Adrenal gland (tissue), 9 donors: ENCODE measurements at regions not wholly inside any gene's neighbourhood (a gene's known extent, or its start where the extent isn't known, plus 50 kb on each side); places are given as distances from the start of the nearest gene placed in this dataset.

ENCODE experiments used
- DNase-seq, 7 donors: peaks; one replicate each; pipeline ENCODE4 v3.0.0-alpha.2; 2019 to 2020
- H3K27ac ChIP-seq, 5 donors: fragments of 200-600 bp; sonication (generic) in 4 of 5; 1 replicate in 3 of 5; 2 replicates in 2 of 5; pipeline versions ENCODE4 v1.5.1 to v1.8.0; 2016 to 2020; ENCODE audit warnings: mild to moderate bottlenecking in 1 of 5
- H3K27me3 ChIP-seq: fragments of 200-600 bp; 2 replicates; pipeline ENCODE4 v1.8.0; 2021
- H3K36me3 ChIP-seq, 2 donors: fragments of 200-600 bp; replicated peaks in 1 of 2; 1 replicate in 1 of 2; 2 replicates in 1 of 2; pipeline versions ENCODE4 v1.5.1 to v1.8.0; 2018 to 2022
- H3K4me1 ChIP-seq, 2 donors: fragments of 200-600 bp; replicated peaks in 1 of 2; 1 replicate in 1 of 2; 2 replicates in 1 of 2; pipeline versions ENCODE4 v1.5.1 to v1.8.0; 2018 to 2021
- H3K4me3 ChIP-seq, 4 donors: fragments of 200-600 bp; sonication (generic) in 3 of 4; one replicate each; pipeline ENCODE4 v1.5.1; 2016 to 2018
- H3K9me3 ChIP-seq, 3 donors: fragments of 200-600 bp; sonication (generic) in 1 of 3; replicated peaks in 1 of 3; 1 replicate in 2 of 3; 2 replicates in 1 of 3; pipeline versions ENCODE4 v1.5.1 to v1.8.0; 2016 to 2021
- CTCF ChIP-seq, 6 experiments: fragments of 450-650 bp in 4 of 6; fragments of 200-600 bp in 2 of 6; sonication (generic) in 1 of 6; IDR thresholded peaks; 1 replicate in 5 of 6; 2 replicates in 1 of 6; pipeline versions ENCODE4 v1.5.1 to v1.8.0; 2016 to 2021; ENCODE audit warnings: antibody characterized with exemption in 6 of 6, mild to moderate bottlenecking in 2 of 6, moderate library complexity in 1 of 6
- POLR2A ChIP-seq, 2 donors: fragments of 450-650 bp; IDR thresholded peaks; one replicate each; pipeline ENCODE4 v1.6.1; 2017; ENCODE audit warnings: antibody characterized with exemption in 2 of 2, mild to moderate bottlenecking in 2 of 2, moderate library complexity in 1 of 2
- WGBS, 4 donors: extraction: QIAGEN DNeasy Blood & Tissue Kit in 2 of 4; methylation state at CpG; one replicate each; pipeline versions ENCODE4 v1.1.5 to v1.1.7; 2013 to 2017; 5-methylcytosine and 5-hydroxymethylcytosine counted together
- intact Hi-C, 2 donors: fragments of 100-400 bp; cut with DNase I; formaldehyde crosslinking; loops; one replicate each; pipeline versions ENCODE4 v1.14.1 to v1.15.0; 2022 to 2023
- donor health status: healthy with polysubstance abuse.
- donor health status: Bipolar disorder and iron deficiency.
- donor health status: DM: yes; HTN: yes; CAD: no.
- donor health status: DM: no; HTN: no; CAD: no.
- donor health status: DM: no; HTN: no; CAD: no.

- H3K27ac ChIP-seq: no peak overlapping the region
- WGBS, 4 donors: 70 to 92% (median 80%) methylated on average over 2 of the region's 2 CpGs
- no peaks in the 10 kb centered on the region for H3K4me1 ChIP-seq
- H3K36me3 ChIP-seq: no peaks in the 10 kb centered on the region
- TF ChIP-seq POLR2A (IDR thresholded peaks at IDR 0.05) (no peak), CTCF (IDR thresholded peaks at IDR 0.05) (no peak)
- intact Hi-C loops: no loop called here
- no peak for DNase-seq
- no peak overlapping the region for H3K4me3 ChIP-seq
- H3K27me3 ChIP-seq: no peaks in the 10 kb centered on the region
- no peaks in the 10 kb centered on the region for H3K9me3 ChIP-seq
These were observed 184.5 kb upstream of the PHF14 start for GRCh38 chr7:10789170-10789569.

- no peak overlapping the region for H3K27ac ChIP-seq
- H3K4me3 ChIP-seq: no peak overlapping the region
- no peak for TF ChIP-seq POLR2A (IDR thresholded peaks at IDR 0.05)
- no peak for TF ChIP-seq CTCF (IDR thresholded peaks at IDR 0.05)
- no peaks in the 10 kb centered on the region for H3K27me3 ChIP-seq
- H3K36me3 ChIP-seq: no peaks in the 10 kb centered on the region
- intact Hi-C loops: no loop called here
- DNase-seq: no peak
- WGBS, 4 donors: 71 to 85% (median 74%) methylated on average over 3 of the region's 3 CpGs
- no peaks in the 10 kb centered on the region for H3K4me1 ChIP-seq
- H3K9me3 ChIP-seq: no peaks in the 10 kb centered on the region
These were observed 182.8 kb upstream of the PHF14 start for GRCh38 chr7:10790910-10791309.

GRCh38 chr7:10793995-10794775, 179.5 kb upstream of the PHF14 start:
- no peak overlapping the region for H3K4me3 ChIP-seq
- intact Hi-C loops: no loop called here
- no peaks in the 10 kb centered on the region for H3K4me1 ChIP-seq
- no peaks in the 10 kb centered on the region for H3K9me3 ChIP-seq
- H3K27ac ChIP-seq: no peak overlapping the region
- no peak for DNase-seq
- no peak for TF ChIP-seq POLR2A (IDR thresholded peaks at IDR 0.05)
- TF ChIP-seq CTCF (IDR thresholded peaks at IDR 0.05): no peak
- no peaks in the 10 kb centered on the region for H3K36me3 ChIP-seq
- 71 to 88% (median 79%) methylated on average over 6 of the region's 6 CpGs for WGBS, 4 donors
- no peaks in the 10 kb centered on the region for H3K27me3 ChIP-seq

GRCh38 chr7:10797157-10797556, 176.5 kb upstream of the PHF14 start:
- WGBS, 4 donors: 84 to 88% (median 85%) methylated on average over 1 of the region's 1 CpG
- H3K36me3 ChIP-seq: no peaks in the 10 kb centered on the region
- DNase-seq: no peak
- TF ChIP-seq POLR2A (IDR thresholded peaks at IDR 0.05) (no peak), CTCF (IDR thresholded peaks at IDR 0.05) (no peak)
- no peak overlapping the region for H3K27ac ChIP-seq
- no peaks in the 10 kb centered on the region for H3K9me3 ChIP-seq
- H3K4me3 ChIP-seq: no peak overlapping the region
- no peaks in the 10 kb centered on the region for H3K27me3 ChIP-seq
- intact Hi-C loops: no loop called here
- no peaks in the 10 kb centered on the region for H3K4me1 ChIP-seq
